Subcutaneous abdominal adipose tissue (tissue), 5 donors: ENCODE measurements at regions not wholly inside any gene's neighbourhood (a gene's known extent, or its start where the extent isn't known, plus 50 kb on each side); places are given as distances from the start of the nearest gene placed in this dataset.

Experiments
- H3K27ac ChIP-seq: one replicate; pipeline ENCODE4 v1.7.0; 2013; ENCODE audit warnings: low read depth, mild to moderate bottlenecking, inconsistent platforms, low read length, moderate library complexity
- H3K27me3 ChIP-seq, 5 donors: one replicate each; pipeline ENCODE4 v1.7.0; 2013; ENCODE audit warnings: low read length in 5 of 5, inconsistent platforms in 1 of 5; ENCODE audit not compliant: control insufficient read depth in 5 of 5, insufficient read depth in 4 of 5
- H3K36me3 ChIP-seq, 5 donors: one replicate each; pipeline ENCODE4 v1.7.0; 2013; ENCODE audit warnings: low read length in 5 of 5; ENCODE audit not compliant: control insufficient read depth in 5 of 5, insufficient read depth in 5 of 5
- H3K4me1 ChIP-seq, 5 donors: one replicate each; pipeline ENCODE4 v1.7.0; 2013; ENCODE audit warnings: low read length in 5 of 5, mild to moderate bottlenecking in 3 of 5, moderate library complexity in 1 of 5; ENCODE audit not compliant: control insufficient read depth in 5 of 5, insufficient read depth in 5 of 5
- H3K4me3 ChIP-seq, 5 donors: one replicate each; pipeline ENCODE4 v1.7.0; 2013; ENCODE audit warnings: low read length in 5 of 5, low read depth in 1 of 5
- H3K9ac ChIP-seq, 5 donors: one replicate each; pipeline ENCODE4 v1.7.0; 2013; ENCODE audit warnings: low read length in 5 of 5, mild to moderate bottlenecking in 4 of 5, moderate library complexity in 3 of 5
- H3K9me3 ChIP-seq, 5 donors: one replicate each; pipeline ENCODE4 v1.7.0; 2013; ENCODE audit warnings: low read length in 5 of 5; ENCODE audit not compliant: control insufficient read depth in 5 of 5
- donor health status: healthy.
- donor health status: healthy.
- donor health status: healthy.
- donor health status: healthy.
- donor health status: healthy.

GRCh38 chr15:35740761-35741160, 194.8 kb upstream of the DPH6 start:
- no peak overlapping the region for H3K27ac ChIP-seq
- H3K9ac ChIP-seq = no peak overlapping the region
- no peaks in the 10 kb centered on the region for H3K9me3 ChIP-seq
- no peaks in the 10 kb centered on the region for H3K4me1 ChIP-seq
- H3K27me3 ChIP-seq = no peaks in the 10 kb centered on the region
- H3K36me3 ChIP-seq = no peaks in the 10 kb centered on the region
- H3K4me3 ChIP-seq = no peak overlapping the region

GRCh38 chr15:35741395-35741794, 195.4 kb upstream of the DPH6 start:
- Histone ChIP-seq H3K9me3 (no peaks in the 10 kb centered on the region), H3K4me3 (no peak overlapping the region), H3K9ac (no peak overlapping the region), H3K4me1 (no peaks in the 10 kb centered on the region), H3K27me3 (no peaks in the 10 kb centered on the region), H3K27ac (no peak overlapping the region), H3K36me3 (no peaks in the 10 kb centered on the region)

- no peaks in the 10 kb centered on the region for H3K27me3 ChIP-seq
- H3K9ac ChIP-seq = no peak overlapping the region
- H3K36me3 ChIP-seq = no peaks in the 10 kb centered on the region
- no peaks in the 10 kb centered on the region for H3K4me1 ChIP-seq
- no peak overlapping the region for H3K4me3 ChIP-seq
- no peak overlapping the region for H3K27ac ChIP-seq
- H3K9me3 ChIP-seq = no peaks in the 10 kb centered on the region
Measured at GRCh38 chr15:35741881-35742280, 195.9 kb upstream of the DPH6 start.

DNA sequence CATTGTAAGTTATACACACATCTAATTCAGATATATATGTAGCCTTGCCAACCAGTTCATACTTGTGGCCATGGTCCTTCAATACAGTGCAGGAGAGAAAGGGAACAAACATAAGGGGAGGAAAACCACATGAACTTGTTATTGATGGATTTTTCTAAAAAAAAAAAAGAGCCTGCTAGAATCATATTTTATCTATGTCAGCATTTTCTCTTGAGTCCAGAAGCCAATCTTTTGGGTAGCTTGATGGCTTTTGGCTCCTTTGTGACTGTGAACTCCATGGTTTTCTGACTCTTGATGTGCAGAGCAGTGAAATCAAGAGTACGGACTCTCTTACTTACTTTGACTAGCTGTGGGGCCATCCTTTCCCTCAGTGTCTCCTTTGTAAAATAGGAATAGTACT, 197.4 kb upstream of the DPH6 start:
- H3K9me3 ChIP-seq = no peaks in the 10 kb centered on the region
- H3K27ac ChIP-seq = no peak overlapping the region
- H3K36me3 ChIP-seq = no peaks in the 10 kb centered on the region
- H3K4me1 ChIP-seq = no peaks in the 10 kb centered on the region
- H3K9ac ChIP-seq = no peak overlapping the region
- H3K27me3 ChIP-seq = no peaks in the 10 kb centered on the region
- H3K4me3 ChIP-seq = no peak overlapping the region

- H3K36me3 ChIP-seq = no peaks in the 10 kb centered on the region
- no peak overlapping the region for H3K4me3 ChIP-seq
- no peaks in the 10 kb centered on the region for H3K9me3 ChIP-seq
- H3K9ac ChIP-seq = no peak overlapping the region
- no peaks in the 10 kb centered on the region for H3K4me1 ChIP-seq
- no peak overlapping the region for H3K27ac ChIP-seq
- H3K27me3 ChIP-seq = no peaks in the 10 kb centered on the region
Measured at GRCh38 chr15:35746121-35746520, 200.2 kb upstream of the DPH6 start.

DNA sequence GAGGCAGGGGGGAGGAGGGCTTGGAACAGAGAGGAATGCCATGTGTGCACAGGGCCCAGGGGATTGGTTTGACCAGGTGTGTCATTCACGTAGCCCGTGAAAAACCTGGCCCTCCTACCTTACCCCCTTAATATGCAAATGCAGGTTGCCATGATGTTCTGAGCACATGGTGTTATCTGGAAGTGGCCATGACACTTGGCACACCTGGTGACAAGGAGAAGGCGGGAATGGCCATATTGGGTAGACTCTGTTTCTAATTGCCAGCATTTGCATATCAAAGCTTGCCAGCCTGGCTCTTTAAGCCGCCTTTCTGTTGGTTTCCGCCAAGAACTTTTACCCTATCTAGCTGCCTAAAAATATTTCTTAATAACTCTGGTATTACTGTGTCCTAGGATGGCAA, 202.1 kb upstream of the DPH6 start:
- no peaks in the 10 kb centered on the region for H3K27me3 ChIP-seq
- H3K9ac ChIP-seq = no peak overlapping the region
- no peaks in the 10 kb centered on the region for H3K9me3 ChIP-seq
- no peaks in the 10 kb centered on the region for H3K36me3 ChIP-seq
- no peak overlapping the region for H3K27ac ChIP-seq
- H3K4me1 ChIP-seq = peaks cover 0 to 3% (median 0%) of the 10 kb centered on the region in 5 donors
- no peak overlapping the region for H3K4me3 ChIP-seq

GRCh38 chr15:35750051-35750450, 204.1 kb upstream of the DPH6 start:
- H3K27me3 ChIP-seq = no peaks in the 10 kb centered on the region
- H3K9me3 ChIP-seq = no peaks in the 10 kb centered on the region
- no peaks in the 10 kb centered on the region for H3K36me3 ChIP-seq
- H3K27ac ChIP-seq = no peak overlapping the region
- H3K9ac ChIP-seq = no peak overlapping the region
- peaks cover 0 to 3% (median 0%) of the 10 kb centered on the region in 5 donors for H3K4me1 ChIP-seq
- no peak overlapping the region for H3K4me3 ChIP-seq

DNA sequence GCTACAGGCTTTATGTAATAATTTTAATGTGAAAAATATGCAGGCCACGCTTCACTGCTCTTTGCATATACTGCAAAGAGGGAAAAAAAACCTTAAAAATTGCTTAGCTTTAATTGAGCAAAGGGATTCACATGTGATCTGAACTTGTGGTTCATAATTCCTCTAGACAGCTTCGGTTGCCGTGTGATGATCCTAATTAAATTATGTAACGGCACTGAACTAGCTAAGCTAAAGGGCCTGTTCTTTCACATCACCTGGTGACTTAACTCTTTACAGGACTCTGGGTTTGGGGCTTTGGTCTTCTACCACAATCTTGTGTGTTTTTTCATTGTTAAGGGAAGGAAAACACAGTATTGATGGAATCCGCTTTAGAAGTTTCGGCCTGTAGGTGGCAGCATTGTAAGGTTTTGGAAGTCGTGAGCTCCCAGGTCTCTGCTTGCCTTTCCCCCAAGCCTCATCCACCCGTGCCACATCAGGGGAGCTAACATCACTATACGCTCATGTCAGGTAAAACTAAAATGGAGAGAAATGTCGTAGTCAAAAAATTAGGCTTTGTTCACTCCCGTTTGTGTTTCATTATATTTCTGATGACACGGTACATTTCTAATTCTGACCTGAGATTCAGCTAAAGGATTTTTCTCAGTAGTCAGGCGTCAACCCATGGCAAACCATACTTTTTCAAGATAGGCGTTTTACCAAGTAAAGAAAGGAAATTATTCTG, 205.6 kb upstream of the DPH6 start:
- Histone ChIP-seq H3K9ac (no peak overlapping the region), H3K27me3 (no peaks in the 10 kb centered on the region)

DNA sequence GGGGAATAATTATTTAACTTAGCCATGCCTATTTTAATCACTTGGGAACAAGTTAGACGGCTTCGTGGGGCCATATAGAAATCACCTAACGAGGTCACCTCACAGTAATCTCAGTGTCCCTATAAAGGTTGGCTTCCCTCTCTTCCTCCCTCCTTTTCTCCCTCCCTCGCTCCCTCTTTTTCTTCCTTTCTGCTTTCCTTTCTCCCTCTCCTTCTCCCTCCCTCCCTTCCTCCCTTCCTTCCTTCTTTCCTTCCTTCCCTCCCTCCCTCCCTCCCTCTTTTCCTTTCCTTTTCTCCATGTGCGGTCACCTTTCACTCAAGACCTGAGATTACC, 206.1 kb upstream of the DPH6 start:
- no peaks in the 10 kb centered on the region for H3K36me3 ChIP-seq
- H3K27ac ChIP-seq = no peak overlapping the region
- H3K9ac ChIP-seq = no peak overlapping the region
- H3K4me1 ChIP-seq = peaks cover 0 to 3% (median 0%) of the 10 kb centered on the region in 5 donors
- no peaks in the 10 kb centered on the region for H3K27me3 ChIP-seq
- no peaks in the 10 kb centered on the region for H3K9me3 ChIP-seq
- H3K4me3 ChIP-seq = no peak overlapping the region

More for the DNA sequence above, 205.6 kb upstream of the DPH6 start:
- peak overlapping the region in 1 of 5 donors; percentile 24 for H3K4me3 ChIP-seq
- peaks cover 0 to 3% (median 0%) of the 10 kb centered on the region in 5 donors for H3K4me1 ChIP-seq
- no peaks in the 10 kb centered on the region for H3K9me3 ChIP-seq
- H3K36me3 ChIP-seq = no peaks in the 10 kb centered on the region
- H3K27ac ChIP-seq = no peak overlapping the region

DNA sequence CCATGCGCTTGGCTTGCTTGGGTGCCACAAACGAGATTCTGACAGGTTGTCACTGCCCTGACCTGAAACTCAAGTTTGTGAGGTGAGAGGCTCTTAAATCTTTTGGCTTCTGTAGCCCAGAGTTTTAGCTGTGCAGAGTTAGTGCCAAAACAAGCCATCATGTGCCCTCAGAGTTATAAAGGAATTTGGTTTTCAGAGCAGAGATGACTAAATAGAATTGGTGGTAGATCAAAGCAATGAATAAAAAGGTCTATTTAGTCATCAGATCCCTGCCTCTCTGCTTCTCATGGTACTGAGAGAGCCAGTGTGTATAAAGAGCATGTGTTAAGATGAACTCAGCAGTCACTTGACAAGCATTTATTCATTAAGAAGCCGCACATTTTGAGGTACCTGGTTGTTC, 207.5 kb upstream of the DPH6 start:
- H3K36me3 ChIP-seq = no peaks in the 10 kb centered on the region
- H3K27me3 ChIP-seq = no peaks in the 10 kb centered on the region
- H3K9ac ChIP-seq = no peak overlapping the region
- H3K27ac ChIP-seq = no peak overlapping the region
- H3K4me1 ChIP-seq = peaks cover 0 to 3% (median 0%) of the 10 kb centered on the region in 5 donors
- no peaks in the 10 kb centered on the region for H3K9me3 ChIP-seq
- H3K4me3 ChIP-seq = no peak overlapping the region
